HCT116 (cell line): ENCODE measurements at regions not wholly inside any gene's neighbourhood (a gene's known extent, or its start where the extent isn't known, plus 50 kb on each side); places are given as distances from the start of the nearest gene placed in this dataset.

Source experiments
- ATAC-seq: fragments of 200-7000 bp; cut with Tn5 transposase; 2 replicates; pipeline ENCODE4 v1.9.1; 2020; ENCODE audit warnings: mild to moderate bottlenecking, moderate library complexity
- BruUV-seq: library from RNA; stranded (reverse); fragments of 400-500 nt; replicated peaks from 2 replicates; lab custom pipeline; 2021; lab: Mats Ljungman, UMichigan
- CTCF ChIA-PET: fragments of 300-600 bp; sonication (Branson Sonifier 250); formaldehyde crosslinking; loops from one replicate; lab custom pipeline; 2021; ENCODE audit warnings: antibody characterized with exemption; lab: Charles Lee
- POLR2A ChIA-PET: fragments of 300-600, 350-600 bp; sonication (Branson Sonifier 250); formaldehyde crosslinking; loops from one replicate; lab custom pipeline; 2021; ENCODE audit warnings: antibody characterized with exemption; lab: Charles Lee
- RAD21 ChIA-PET, 2 experiments: fragments of 300-600 bp; sonication (Branson Sonifier 250); formaldehyde crosslinking; loops; one replicate each; lab custom pipeline; 2023; ENCODE audit warnings: low total read pairs in 2 of 2; ENCODE audit not compliant: uncharacterized antibody in 2 of 2, unreplicated experiment in 2 of 2, low non-redundant PET in 1 of 2; lab: Charles Lee
- DNase-seq: peaks from one replicate; pipeline ENCODE4 v3.0.0-alpha.2; 2010; ENCODE audit warnings: low read depth, low spot score
- H2AFZ ChIP-seq: fragments of 200-600 bp; shearing (Covaris generic), sonication (generic); 2 replicates; pipeline ENCODE4 v1.6.1; 2017; ENCODE audit warnings: low read depth, mixed run types, mixed read lengths, antibody characterized with exemption, low read length; ENCODE audit not compliant: poor library complexity, severe bottlenecking
- H3K27ac ChIP-seq: 2 replicates; pipeline ENCODE4 v1.5.1; 2012; ENCODE audit warnings: low read depth, low read length
- H3K27me3 ChIP-seq: fragments of 200-600 bp; sonication (generic); 2 replicates; pipeline ENCODE4 v1.6.1; 2016; ENCODE audit warnings: mixed run types, low read length, mixed read lengths; ENCODE audit not compliant: insufficient read depth
- H3K36me3 ChIP-seq, 2 experiments: fragments of 200-500 bp in 1 of 2; fragments of 200-600 bp in 1 of 2; sonication (Bioruptor generic) in 1 of 2; sonication (generic) in 1 of 2; 2 replicates each; pipeline versions ENCODE4 v1.5.1 to v1.6.1; 2014 to 2016; ENCODE audit warnings: low read length in 2 of 2, inconsistent platforms in 1 of 2, mixed read lengths in 1 of 2, mixed run types in 1 of 2; ENCODE audit not compliant: insufficient read depth in 2 of 2, control insufficient read depth in 1 of 2
- H3K4me1 ChIP-seq, 2 experiments: fragments of 200-600 bp in 1 of 2; sonication (generic) in 1 of 2; 2 replicates each; pipeline versions ENCODE4 v1.5.1 to v1.6.1; 2012 to 2017; ENCODE audit warnings: low read length in 2 of 2, inconsistent platforms in 1 of 2, mild to moderate bottlenecking in 1 of 2, mixed read lengths in 1 of 2, mixed run types in 1 of 2, moderate library complexity in 1 of 2; ENCODE audit not compliant: insufficient read depth in 2 of 2, control insufficient read depth in 1 of 2
- H3K4me2 ChIP-seq: fragments of 200-600 bp; sonication (generic); 2 replicates; pipeline ENCODE4 v1.6.1; 2017; ENCODE audit warnings: mixed run types, low read length, mixed read lengths
- H3K4me3 ChIP-seq, 2 experiments: fragments of 200-600 bp in 1 of 2; sonication (generic) in 1 of 2; replicated peaks in 1 of 2; 2 replicates each; pipeline ENCODE4 v1.5.1; 2011 to 2016; ENCODE audit warnings: low read length in 2 of 2, control low read depth in 1 of 2, low read depth in 1 of 2, mild to moderate bottlenecking in 1 of 2, mixed read lengths in 1 of 2, mixed run types in 1 of 2
- H3K79me2 ChIP-seq: fragments of 200-600 bp; sonication (generic); 2 replicates; pipeline ENCODE4 v1.6.1; 2017; ENCODE audit warnings: mild to moderate bottlenecking, mixed run types, low read length, moderate library complexity, mixed read lengths; ENCODE audit not compliant: insufficient read depth
- H3K9ac ChIP-seq: fragments of 200-600 bp; sonication (generic); 2 replicates; pipeline ENCODE4 v1.6.1; 2016; ENCODE audit warnings: low read length, mixed read lengths
- H3K9me2 ChIP-seq: fragments of 200-600 bp; sonication (generic), shearing (Covaris generic); 2 replicates; pipeline ENCODE4 v1.6.1; 2017; ENCODE audit warnings: mixed run types, mild to moderate bottlenecking, moderate library complexity; ENCODE audit not compliant: insufficient read depth
- H3K9me3 ChIP-seq, 2 experiments: fragments of 200-500 bp in 1 of 2; fragments of 200-600 bp in 1 of 2; sonication (Bioruptor generic) in 1 of 2; sonication (generic) in 1 of 2; 2 replicates each; pipeline ENCODE4 v1.6.1; 2014 to 2017; ENCODE audit warnings: low read length in 2 of 2, mixed read lengths in 2 of 2, inconsistent platforms in 1 of 2, low read depth in 1 of 2, mild to moderate bottlenecking in 1 of 2, mixed run types in 1 of 2, moderate library complexity in 1 of 2; ENCODE audit not compliant: control insufficient read depth in 1 of 2, insufficient read depth in 1 of 2
- H4K20me1 ChIP-seq: fragments of 200-600 bp; sonication (generic), shearing (Covaris generic); 2 replicates; pipeline ENCODE4 v1.6.1; 2017; ENCODE audit warnings: mixed run types, mild to moderate bottlenecking, moderate library complexity; ENCODE audit not compliant: insufficient read depth
- ELF1 ChIP-seq: IDR thresholded peaks from 2 replicates; pipeline ENCODE4 v1.6.1; 2012; ENCODE audit warnings: low read depth, borderline replicate concordance
- EZH2 ChIP-seq: fragments of 200-600 bp; sonication (generic); IDR thresholded peaks from 2 replicates; pipeline ENCODE4 v1.6.1; 2017; ENCODE audit warnings: antibody characterized with exemption, mixed run types
- JUND ChIP-seq: IDR thresholded peaks from 2 replicates; pipeline ENCODE4 v1.6.1; 2012
- POLR2A ChIP-seq: IDR thresholded peaks from 2 replicates; pipeline ENCODE4 v1.7.0; 2011; ENCODE audit warnings: borderline replicate concordance; ENCODE audit not compliant: insufficient read depth, insufficient read length; ENCODE audit errors: extremely low read depth
- POLR2AphosphoS5 ChIP-seq: IDR thresholded peaks from 2 replicates; pipeline ENCODE4 v1.6.1; 2011; ENCODE audit warnings: mild to moderate bottlenecking, low read depth, low read length, moderate library complexity
- RAD21 ChIP-seq: IDR thresholded peaks from 2 replicates; pipeline ENCODE4 v1.6.1; 2012; ENCODE audit warnings: low read depth, mild to moderate bottlenecking
- SIN3A ChIP-seq: IDR thresholded peaks from 2 replicates; pipeline ENCODE4 v1.6.1; 2012; ENCODE audit warnings: low read depth
- ZFX ChIP-seq: fragments of 450-650 bp; IDR thresholded peaks from 2 replicates; pipeline ENCODE4 v1.6.1; 2017
- intact Hi-C: fragments of 100-400 bp; cut with micrococcal nuclease; formaldehyde crosslinking; loops from 2 replicates; pipeline ENCODE4 v1.10.0; 2022
- TF ChIP-seq, protein P1 (sequence below): IDR thresholded peaks from 2 replicates; pipeline ENCODE4 v1.6.1; 2012
- TF ChIP-seq, protein P2 (sequence below): IDR thresholded peaks from 2 replicates; pipeline ENCODE4 v1.6.1; 2011; ENCODE audit warnings: mild to moderate bottlenecking, low read length, moderate library complexity; ENCODE audit not compliant: insufficient replicate concordance; ENCODE audit errors: extremely low read depth

DNA sequence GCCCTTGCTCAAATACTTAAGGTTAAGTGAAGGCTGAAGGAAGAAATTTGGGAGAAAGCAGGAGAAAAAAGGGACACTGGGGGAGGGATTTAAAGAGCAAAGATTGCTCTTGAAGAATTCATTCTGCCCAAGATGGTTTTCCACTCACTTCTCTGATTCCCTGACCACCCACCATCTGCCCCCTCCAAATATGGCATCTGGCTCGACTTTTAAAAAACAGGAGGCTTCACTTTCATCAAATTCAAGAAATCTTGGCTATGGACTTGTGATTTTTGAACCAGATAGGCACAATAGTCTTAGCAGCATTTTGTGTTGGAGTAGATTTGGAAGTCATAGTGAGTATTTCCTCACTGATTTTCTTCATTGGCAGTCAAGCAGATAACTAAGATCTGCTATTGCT is 574.4 kb upstream of the SUCLG2 start:
- no peak overlapping the region for H2AFZ ChIP-seq
- CTCF ChIA-PET = no interaction called here
- H4K20me1 ChIP-seq = no peaks in the 10 kb centered on the region
- ATAC-seq = no peak
- BruUV-seq = no TSS peak
- no peak overlapping the region for H3K27ac ChIP-seq
- no peaks in the 10 kb centered on the region for H3K9me2 ChIP-seq
- no peak overlapping the region for H3K9ac ChIP-seq
- H3K4me1 ChIP-seq = no peaks in the 10 kb centered on the region
- no peaks in the 10 kb centered on the region; a peak in 2 of 4 replicates for H3K9me3 ChIP-seq
- RAD21 ChIA-PET = no interaction called here
- no peak for DNase-seq
- intact Hi-C loops = no loop called here
- POLR2A ChIA-PET = no interaction called here
- no peak for TF ChIP-seq POLR2AphosphoS5
- no peak for TF ChIP-seq ZFX
- TF ChIP-seq ELF1 = no peak
- no peak for TF ChIP-seq POLR2A
- TF ChIP-seq JUND = no peak
- no peak for TF ChIP-seq RAD21
- no peak for TF ChIP-seq EZH2
- TF ChIP-seq, protein P1, sequence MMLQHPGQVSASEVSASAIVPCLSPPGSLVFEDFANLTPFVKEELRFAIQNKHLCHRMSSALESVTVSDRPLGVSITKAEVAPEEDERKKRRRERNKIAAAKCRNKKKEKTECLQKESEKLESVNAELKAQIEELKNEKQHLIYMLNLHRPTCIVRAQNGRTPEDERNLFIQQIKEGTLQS = no peak
- TF ChIP-seq, protein P2, sequence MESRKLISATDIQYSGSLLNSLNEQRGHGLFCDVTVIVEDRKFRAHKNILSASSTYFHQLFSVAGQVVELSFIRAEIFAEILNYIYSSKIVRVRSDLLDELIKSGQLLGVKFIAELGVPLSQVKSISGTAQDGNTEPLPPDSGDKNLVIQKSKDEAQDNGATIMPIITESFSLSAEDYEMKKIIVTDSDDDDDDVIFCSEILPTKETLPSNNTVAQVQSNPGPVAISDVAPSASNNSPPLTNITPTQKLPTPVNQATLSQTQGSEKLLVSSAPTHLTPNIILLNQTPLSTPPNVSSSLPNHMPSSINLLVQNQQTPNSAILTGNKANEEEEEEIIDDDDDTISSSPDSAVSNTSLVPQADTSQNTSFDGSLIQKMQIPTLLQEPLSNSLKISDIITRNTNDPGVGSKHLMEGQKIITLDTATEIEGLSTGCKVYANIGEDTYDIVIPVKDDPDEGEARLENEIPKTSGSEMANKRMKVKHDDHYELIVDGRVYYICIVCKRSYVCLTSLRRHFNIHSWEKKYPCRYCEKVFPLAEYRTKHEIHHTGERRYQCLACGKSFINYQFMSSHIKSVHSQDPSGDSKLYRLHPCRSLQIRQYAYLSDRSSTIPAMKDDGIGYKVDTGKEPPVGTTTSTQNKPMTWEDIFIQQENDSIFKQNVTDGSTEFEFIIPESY = no peak
- TF ChIP-seq SIN3A = no peak
- no peak overlapping the region for H3K4me2 ChIP-seq
- no peak overlapping the region for H3K4me3 ChIP-seq
- H3K79me2 ChIP-seq = no peaks in the 10 kb centered on the region
- no peaks in the 10 kb centered on the region for H3K36me3 ChIP-seq
- no peaks in the 10 kb centered on the region for H3K27me3 ChIP-seq
